ENCODE measurements at regions not wholly inside any gene's neighbourhood (a gene's known extent, or its start where the extent isn't known, plus 50 kb on each side); places are given as distances from the start of the nearest gene placed in this dataset.

DNA sequence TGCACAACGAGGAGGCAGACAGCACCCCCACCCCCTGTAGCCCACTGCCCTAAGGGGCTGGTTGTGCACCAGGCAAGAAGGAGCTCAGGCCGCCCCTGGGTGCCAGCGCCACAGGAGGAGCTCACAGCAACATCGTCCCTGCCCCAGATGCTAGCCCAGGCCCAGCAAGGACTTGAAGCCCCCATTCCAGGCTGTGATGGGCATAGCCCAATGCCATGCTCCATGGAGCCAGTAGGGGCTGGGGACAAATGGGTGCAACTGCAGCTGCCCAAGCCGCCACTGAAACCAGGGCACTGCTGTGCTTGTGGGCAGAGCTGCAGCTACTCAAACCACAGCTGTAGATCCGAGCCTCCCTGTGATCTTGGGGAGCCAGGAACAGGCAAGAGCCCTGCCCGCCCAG is 241.3 kb upstream of the GIMD1 start:
- TF ChIP-seq, protein P1, sequence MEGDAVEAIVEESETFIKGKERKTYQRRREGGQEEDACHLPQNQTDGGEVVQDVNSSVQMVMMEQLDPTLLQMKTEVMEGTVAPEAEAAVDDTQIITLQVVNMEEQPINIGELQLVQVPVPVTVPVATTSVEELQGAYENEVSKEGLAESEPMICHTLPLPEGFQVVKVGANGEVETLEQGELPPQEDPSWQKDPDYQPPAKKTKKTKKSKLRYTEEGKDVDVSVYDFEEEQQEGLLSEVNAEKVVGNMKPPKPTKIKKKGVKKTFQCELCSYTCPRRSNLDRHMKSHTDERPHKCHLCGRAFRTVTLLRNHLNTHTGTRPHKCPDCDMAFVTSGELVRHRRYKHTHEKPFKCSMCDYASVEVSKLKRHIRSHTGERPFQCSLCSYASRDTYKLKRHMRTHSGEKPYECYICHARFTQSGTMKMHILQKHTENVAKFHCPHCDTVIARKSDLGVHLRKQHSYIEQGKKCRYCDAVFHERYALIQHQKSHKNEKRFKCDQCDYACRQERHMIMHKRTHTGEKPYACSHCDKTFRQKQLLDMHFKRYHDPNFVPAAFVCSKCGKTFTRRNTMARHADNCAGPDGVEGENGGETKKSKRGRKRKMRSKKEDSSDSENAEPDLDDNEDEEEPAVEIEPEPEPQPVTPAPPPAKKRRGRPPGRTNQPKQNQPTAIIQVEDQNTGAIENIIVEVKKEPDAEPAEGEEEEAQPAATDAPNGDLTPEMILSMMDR (IDR thresholded peaks at IDR 0.05), result no peak
- no peak for TF ChIP-seq EP300 (IDR thresholded peaks at IDR 0.05)
- TF ChIP-seq POLR2A (IDR thresholded peaks at IDR 0.05), result no peak

Data from sigmoid colon (tissue), 4 donors.